NK-92 (cell line): ENCODE measurements at regions not wholly inside any gene's neighbourhood (a gene's known extent, or its start where the extent isn't known, plus 50 kb on each side); places are given as distances from the start of the nearest gene placed in this dataset.

ENCODE experiments used
- DNase-seq: peaks from one replicate; lab custom pipeline; 2025; ENCODE audit not compliant: unreplicated experiment; lab: John Stamatoyannopoulos, UW

- no peak for DNase-seq
Observed at GRCh38 chr10:78740976-78741915, 327.5 kb upstream of the ZMIZ1 start.

- DNase-seq = no peak
Observed at GRCh38 chr10:78742406-78742729, 326.4 kb upstream of the ZMIZ1 start.

GRCh38 chr10:78742730-78743615 is 325.8 kb upstream of the ZMIZ1 start:
- DNase-seq = no peak

- DNase-seq = no peak
Observed at GRCh38 chr10:78744056-78744455, 324.7 kb upstream of the ZMIZ1 start.

GRCh38 chr10:78744491-78745090 is 324.2 kb upstream of the ZMIZ1 start:
- DNase-seq = no peak

- no peak for DNase-seq
Observed at GRCh38 chr10:78745441-78745840, 323.3 kb upstream of the ZMIZ1 start.

- DNase-seq = no peak
Observed at GRCh38 chr10:78746155-78746763, 322.5 kb upstream of the ZMIZ1 start.

GRCh38 chr10:78747401-78748234 is 321.1 kb upstream of the ZMIZ1 start:
- no peak for DNase-seq

GRCh38 chr10:78748235-78748533 is 320.6 kb upstream of the ZMIZ1 start:
- no peak for DNase-seq

GRCh38 chr10:78749200-78749599 is 319.6 kb upstream of the ZMIZ1 start:
- no peak for DNase-seq

- no peak for DNase-seq
Observed at GRCh38 chr10:78749898-78750297, 318.9 kb upstream of the ZMIZ1 start.

GRCh38 chr10:78750418-78750817 is 318.3 kb upstream of the ZMIZ1 start:
- DNase-seq = no peak

- no peak for DNase-seq
Observed at GRCh38 chr10:78751716-78752115, 317.1 kb upstream of the ZMIZ1 start.

GRCh38 chr10:78752221-78752620 is 316.5 kb upstream of the ZMIZ1 start:
- DNase-seq = no peak

GRCh38 chr10:78752708-78753107 is 316.1 kb upstream of the ZMIZ1 start:
- DNase-seq = no peak

- no peak for DNase-seq
Observed at GRCh38 chr10:78754269-78755062, 314.3 kb upstream of the ZMIZ1 start.

- no peak for DNase-seq
Observed at GRCh38 chr10:78755063-78755701, 313.6 kb upstream of the ZMIZ1 start.

GRCh38 chr10:78755877-78756455 is 312.8 kb upstream of the ZMIZ1 start:
- no peak for DNase-seq
